Left hindlimb (tissue), 1 donor: ENCODE measurements at regions not wholly inside any gene's neighbourhood (a gene's known extent, or its start where the extent isn't known, plus 50 kb on each side); places are given as distances from the start of the nearest gene placed in this dataset.

Experiments used
- DNase-seq: peaks from one replicate; pipeline ENCODE4 v3.0.0-alpha.2; 2018

DNA sequence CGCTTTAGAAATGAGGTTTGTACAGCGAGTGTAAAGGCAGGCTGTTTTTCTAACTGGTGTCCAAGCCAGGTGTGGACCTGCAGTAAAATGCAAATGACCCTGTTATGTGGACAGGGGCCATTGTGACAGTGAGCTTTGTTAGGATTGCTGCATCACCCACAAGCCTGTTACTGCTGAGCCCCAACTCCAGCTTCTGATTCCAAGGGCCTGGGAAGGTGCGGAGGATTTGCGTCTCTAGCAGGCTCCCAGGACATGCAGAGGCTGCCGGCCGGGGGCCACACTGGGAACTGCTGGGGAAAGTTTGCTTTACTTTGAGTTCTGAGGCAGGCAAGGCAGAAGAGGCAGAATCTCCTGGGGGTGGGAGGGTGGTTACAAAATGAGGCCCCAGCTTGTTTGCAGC is 164.1 kb downstream of the GLI2 start:
- no peak for DNase-seq

DNA sequence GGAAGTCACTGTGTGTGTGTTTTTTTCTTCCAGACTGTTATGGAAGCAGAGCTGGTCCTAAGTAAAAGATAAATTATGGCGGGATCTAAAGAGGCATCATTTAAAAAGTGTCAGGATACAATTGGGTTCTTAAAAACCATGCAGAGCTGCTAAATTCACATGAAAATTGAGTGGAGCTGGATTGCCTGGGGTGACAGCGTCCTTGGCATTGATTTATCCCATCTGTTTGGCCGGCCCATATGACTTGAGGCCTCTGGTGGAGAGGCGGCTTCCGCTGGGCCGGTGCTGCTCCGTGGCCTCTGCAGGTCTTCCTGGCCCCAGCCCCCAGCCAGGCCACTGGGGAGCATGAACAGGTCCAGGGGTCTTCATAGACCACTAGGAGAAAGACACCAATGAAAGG is 165.5 kb downstream of the GLI2 start:
- DNase-seq, result no peak

DNA sequence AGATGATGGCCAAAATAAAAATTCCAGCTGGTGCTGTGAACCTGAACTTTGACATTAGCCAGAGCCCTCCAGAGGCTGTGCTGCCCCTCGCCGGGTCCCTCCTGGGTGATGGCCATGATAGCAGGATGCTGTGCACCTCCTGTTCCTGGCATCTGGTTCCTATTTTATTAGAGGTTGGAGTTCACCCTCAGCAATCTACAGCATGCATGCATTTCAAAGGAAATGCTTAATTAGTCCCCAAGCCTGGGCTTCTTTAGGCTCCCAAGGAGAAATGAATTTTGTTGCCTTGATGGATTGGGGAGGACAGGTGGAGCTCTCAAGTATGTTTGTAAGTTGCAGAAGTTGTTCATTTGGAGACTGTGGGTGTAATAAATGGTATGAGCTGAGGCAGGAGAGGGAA is 166.9 kb downstream of the GLI2 start:
- no peak for DNase-seq

DNA sequence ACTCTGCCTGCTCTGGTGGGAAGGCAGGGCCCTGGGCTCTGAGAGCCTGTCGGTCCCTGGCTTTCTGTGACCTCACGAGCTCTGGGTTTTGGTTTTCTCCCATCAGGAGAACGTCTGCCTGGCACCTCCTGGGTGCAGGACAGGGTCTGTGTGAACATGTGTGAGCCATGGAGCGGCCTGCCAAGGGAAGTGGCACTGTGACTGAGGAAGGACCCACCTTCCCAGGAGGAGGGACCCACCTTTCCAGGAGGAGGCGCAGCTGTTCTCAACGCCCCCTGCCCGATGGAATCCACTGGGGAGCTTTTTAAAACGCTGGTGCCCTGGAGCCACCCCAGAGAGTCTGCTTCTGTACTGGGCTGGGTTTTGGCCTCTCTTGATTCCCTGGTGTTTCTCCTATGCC is 168.7 kb downstream of the GLI2 start:
- DNase-seq, result no peak

DNA sequence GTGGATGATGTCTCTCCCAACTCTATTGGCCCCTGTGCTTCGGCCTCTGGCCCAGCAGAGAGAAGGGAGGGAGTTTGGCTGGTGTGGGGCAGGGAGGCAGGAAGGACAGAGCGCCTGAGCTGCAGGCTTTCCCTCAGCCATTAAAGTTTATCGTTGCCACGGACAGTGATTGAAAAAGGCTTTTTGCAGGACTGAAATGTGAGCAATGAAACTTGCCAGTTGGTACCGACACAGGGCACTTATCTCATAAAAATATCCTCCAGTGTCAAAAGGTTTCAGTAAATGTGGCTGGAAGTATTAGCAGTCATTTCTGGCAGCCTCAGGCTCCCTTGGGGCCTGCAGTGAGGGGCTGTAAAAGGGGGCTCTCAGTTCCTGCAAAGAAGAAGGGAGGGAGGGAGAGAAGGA is 169.2 kb downstream of the GLI2 start:
- DNase-seq, result peak; percentile 81

DNA sequence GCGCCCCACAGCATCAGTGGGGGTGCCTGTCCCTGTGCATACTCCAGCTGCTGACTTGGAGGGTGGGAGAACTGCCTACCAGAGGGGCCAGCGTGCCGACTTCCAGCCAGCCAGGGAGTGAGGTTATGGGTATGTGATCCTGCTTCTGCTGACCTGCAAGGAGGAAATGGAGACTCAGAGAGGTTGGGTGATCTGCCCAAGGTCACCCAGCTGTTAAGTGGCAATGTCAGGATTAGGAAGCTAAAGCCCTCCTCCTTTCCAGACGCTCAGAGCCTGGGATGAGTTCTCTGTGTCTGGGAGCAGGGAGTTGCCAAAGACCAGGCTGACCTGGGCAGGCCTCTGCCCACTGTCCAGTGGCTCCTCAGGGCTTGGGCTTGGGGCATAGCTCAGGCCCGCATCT is 169.6 kb downstream of the GLI2 start:
- no peak for DNase-seq

DNA sequence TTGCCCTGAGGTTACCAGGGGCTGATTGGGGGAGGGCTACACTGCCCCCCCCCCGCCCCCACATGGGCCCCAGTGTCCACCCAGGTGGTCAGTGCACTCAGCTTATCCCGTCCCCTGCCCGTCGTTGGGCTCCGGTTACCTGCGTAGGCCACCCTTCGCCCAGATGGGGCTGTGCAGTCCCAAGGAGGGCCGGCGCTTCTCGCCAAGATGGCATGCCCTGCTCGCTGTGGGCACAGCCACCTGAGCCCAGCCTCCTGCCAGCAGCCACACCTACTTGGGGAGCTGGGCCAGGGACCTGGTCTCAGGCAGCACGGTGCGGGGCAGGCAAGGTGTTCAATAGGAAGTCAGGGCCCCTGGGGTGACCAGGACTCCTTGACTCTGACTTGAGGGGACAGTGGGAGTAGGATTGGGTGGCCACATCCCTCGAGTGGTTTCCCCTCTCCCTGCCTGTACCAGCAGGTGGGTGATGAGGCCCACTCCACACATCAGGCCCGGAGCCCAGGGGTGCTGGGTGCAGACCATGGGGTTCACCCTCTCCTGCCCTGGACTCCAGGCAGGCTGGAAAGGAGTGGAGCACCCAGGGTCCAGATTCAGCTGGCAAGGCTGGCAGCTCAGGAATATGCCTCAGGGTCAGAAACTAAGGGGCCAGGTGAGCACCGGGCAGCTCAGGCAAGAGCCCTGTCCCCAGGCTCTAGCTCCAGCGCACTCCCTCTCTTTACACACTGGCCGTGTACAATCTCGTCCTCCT is 170.3 kb downstream of the GLI2 start:
- no peak for DNase-seq

DNA sequence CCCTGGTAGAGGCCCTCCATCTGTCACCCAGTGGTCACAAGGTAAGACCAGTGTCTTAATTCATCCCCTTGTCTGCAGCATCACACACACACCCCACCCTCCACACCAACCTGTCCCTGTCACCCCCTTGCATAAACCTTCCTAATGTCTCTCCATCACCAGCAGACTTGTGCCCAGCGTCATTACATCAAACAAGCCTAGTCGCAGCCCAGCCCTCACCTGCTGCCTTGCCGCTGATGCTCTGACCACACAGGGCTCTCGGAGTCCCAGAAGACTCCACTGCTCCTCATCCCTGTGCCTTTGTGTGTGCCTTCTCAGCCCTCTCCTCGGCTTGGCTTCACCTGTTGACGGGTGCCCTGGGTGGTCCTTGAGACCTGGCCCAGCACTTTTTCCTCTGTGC is 171.2 kb downstream of the GLI2 start:
- no peak for DNase-seq

DNA sequence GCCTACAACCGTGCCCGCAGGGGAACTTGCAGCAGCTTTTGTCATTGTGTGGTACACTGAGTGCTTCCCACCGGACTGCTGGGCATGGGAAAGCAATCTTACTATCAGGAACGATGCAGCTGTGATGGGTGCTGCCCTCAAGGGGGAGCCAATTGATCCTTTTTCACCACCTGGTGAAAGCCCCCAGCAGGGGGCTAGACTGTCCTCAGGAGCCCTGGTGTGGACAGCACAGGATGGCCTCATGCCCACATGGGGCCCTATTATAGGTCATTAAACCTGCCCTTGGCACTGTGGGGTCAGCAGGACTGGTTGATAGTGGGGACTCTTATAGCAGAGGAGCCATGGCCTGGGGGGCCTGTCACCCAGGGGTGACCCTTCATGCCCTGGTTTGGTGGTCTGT is 172.2 kb downstream of the GLI2 start:
- DNase-seq, result no peak

DNA sequence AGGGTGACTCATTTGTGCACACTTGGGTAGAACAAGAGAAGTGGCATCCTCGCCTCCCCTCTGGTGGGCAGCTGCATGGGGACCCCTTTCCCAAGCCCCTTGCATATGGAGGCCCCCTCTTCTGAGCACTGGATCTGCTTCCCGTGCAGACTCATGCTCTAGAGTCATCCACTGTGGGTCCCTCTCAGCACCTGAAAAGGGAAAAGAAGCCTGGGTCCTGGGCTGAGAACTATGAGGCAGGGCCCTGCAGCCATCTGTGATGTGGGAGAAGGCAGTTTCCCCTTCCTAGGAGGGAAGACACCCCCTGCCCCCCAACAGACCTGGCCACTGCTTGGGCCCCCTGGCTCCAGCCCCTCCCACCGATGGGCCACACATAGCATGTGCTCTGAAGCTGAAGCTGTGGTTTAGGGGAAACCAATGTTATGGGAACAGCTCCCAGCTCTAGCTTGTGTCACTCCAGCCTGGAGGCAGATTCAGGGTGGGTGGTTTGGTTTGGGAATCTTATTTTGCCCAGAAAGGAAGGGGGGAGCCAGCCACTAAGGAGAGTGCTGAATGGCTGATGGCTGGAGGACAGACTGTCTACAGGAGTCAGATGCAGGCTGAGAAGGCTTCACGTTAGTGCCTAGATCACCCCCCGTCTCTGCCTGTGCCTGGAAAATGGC is 172.8 kb downstream of the GLI2 start:
- DNase-seq, result no peak

DNA sequence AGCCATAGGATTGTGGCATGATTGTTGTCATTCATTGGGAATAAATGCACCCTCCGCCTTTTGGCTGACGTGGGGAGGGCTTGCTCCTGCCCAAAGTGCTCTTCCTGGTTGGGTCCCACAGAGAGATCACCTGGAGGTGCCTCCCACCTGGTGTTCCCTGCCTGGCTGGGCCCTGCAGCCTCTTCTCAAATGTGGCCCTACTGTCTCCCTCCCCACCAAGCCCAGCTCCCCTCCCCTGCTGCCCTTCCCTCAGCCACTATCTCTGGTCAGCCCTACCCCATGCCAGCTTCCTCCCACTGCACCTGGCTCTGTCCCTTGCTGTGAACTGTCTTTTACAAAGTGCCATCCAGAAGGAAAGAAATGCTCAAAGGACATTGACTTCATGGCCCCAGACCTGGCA is 173.4 kb downstream of the GLI2 start:
- DNase-seq, result no peak

DNA sequence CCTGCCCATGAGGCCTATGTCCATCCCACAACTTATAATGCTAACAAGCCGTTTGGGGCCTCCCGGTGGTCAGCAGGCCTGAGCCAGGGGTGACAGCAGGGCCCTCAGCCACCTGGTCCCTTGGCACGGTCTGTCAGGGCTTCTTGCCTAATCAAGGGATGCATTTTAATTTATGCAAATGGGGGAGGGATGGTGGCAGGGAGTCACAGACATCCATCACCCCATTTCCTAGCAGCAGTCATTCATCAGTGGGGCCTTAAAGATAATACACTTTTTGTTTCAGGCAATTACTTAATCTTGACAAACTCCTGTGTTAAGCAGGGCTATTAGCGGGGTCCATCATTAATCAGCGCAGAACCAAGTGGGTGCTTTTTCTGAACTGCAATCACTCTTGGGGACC is 174.5 kb downstream of the GLI2 start:
- DNase-seq, result no peak

DNA sequence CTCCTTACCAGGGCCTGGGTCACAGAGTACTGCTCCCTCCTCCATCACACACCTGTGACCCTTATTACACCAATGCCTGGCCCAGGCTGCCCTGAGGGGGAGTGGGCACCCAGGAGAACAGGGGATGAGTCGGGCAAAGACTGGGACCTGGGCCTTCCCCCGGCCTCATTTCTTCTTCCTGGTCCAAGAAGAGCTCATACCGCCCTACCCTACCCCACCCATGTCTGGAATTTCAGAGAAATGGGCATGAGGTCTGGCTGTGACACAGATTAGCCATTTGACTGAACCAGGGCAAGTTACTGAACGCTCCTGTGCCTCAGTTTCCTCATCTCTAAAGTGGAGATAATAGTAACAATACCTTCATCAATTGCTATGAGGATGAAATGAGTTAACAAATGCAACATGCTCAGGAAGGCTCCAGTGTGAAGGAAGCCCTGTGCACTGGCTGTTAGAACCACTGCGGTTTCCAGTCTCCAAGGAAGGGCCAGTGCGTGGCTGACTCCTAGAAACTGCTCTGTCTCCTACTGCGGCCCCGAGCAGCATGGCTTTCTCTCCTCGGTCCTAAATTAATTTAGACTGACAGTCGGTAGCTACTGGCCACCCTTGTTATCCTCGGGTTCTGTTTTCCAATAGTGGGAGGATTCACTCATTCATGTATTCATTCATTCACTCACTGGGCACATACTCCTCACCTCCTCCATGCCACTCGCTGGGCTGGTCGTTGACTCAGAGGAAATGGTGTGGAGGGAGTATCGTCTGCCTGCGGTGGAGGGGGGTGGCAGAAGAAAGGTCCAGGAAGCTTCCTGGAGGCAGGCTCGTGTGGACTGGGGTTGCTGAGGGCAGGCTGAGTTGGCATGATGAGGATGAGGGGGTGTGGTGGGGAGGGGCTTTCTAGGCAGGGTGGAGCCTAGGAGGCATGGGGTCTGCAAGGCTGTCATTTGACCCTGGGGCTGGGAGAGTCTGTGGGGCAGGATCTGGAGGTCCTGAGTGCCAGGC is 175.6 kb downstream of the GLI2 start:
- DNase-seq, result no peak

DNA sequence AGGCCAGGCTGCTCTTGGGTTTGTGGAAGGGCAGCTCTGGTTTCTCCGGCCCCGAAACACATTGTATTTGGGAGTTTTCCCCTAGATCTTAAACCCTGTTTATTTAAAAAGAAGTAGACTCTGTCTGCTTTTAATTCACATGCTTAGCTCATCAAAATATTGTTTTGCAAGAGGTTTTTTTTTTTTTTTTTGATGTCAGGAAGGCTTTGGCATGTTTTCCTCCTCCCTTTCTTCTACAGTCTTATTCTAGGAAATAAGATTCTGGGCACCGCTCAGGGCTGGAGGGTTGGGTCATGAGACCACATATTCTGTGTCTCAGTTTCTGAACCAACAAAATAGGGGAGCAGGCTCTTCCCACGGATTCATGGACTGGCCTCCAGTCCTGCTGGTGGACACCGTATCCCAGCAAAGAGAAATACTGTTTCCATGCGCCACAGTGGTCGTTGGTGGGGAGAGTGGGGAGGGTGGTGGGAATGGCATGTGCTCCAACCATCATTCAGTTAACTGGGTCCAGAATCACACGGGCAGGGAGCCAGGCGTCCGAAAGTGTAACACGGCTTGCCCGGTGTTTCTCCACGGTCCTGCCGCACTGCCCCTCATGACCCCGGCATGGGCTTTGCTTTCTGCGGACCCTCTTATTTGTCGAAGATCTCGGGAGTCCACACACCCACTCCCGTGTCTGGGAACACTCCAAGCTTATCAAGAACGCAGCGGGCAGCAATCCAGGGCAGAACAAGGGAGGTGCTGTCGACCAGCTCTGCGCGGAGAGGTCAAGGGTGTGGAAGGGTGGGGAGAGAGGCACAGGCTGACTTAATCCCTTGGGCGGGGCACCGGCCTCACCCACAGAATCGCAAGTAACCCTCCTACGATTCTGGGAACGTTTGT is 176.7 kb downstream of the GLI2 start:
- no peak for DNase-seq

DNA sequence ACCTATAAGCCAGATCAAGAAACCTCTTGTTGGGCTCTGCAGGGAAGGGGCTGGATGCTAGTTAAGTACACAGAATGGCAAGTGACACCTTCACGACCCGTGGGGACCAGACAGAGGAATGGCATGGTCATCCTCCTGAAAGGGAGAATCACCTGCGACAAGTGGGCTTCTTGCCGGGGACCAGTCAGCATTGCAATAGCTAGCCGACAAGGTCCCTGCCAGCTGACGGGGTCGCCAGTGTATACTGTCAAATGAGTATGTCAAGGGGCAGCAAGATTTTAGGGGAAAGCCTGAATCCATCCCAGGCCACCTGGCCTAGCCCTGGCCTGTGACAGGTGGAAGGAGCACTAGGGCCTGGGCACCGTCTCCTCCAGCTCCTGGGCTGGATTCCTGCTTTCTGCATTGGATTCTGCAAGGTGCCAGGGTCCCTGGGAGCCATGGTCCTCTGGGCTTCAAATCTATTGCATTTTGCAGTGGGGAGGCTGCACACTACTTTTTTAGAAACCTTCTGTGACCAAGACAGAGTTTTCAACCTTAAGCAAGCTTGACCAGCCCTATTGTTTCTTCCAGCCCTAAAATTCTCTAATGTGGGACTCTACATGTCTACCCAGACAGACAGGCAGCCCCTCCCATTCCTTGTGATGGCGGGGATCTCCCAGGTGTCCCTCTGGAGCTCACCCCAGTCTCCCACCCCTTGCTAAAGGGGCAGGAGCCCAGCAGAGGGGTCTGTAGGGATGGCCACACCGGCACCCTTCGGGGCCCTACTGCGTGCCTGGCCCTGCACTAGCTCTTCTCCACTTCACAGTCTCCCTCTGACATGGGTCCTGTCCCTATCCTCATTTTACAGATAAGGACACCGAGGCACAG is 178.5 kb downstream of the GLI2 start:
- DNase-seq, result no peak

DNA sequence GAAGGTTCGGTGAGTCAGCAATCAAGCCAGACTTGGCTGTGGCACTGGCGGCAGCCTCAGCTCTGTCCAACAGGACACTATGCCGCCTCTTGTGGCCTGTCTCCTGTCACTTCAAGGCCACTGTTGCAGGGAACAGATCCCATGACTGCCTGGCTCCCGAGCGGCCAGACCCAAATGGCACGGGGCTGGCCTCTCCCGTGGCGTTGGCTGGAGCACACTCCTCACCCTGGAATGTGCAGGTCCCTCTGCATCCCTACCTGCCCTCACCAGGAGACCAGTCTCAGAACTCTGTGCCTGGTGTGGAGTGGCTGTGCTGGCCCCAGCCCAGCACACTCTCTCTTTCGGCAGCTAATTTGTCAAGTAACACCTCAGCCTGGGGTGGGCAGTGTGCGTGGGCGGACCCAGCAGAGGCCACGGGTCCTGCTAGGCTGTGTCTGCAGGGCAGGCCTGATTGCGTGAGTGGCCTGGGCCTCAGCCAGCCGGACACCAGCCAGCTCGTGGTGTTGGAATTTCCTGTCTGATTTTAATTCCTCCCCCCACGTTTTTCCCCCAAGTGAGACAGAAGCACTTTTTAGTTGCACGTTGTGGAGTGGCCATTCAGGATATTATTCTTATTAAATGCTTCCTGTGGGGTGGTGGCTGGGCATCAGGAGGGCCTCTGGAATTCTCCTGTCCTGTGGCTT is 179.3 kb downstream of the GLI2 start:
- DNase-seq, result peak; percentile 82

DNA sequence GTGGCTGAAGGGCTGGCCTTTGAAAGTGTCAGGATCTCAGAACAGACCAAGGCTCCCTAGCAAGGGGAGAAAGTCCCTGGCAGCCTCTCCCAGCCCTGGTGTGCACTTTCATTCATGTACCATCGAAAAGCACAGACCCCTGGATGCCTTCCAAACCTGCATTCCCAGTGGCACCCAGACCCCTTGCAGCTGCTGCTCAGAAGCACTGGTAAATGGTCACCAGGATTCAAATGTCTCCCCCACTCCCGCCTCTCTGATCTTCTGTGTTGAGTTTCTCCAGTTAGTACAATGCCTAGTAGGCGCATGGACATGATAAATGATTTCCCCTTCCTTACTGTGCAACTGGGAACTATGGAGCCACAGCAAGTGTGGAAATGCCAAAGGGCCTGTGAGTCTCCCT is 180.0 kb downstream of the GLI2 start:
- DNase-seq, result no peak

DNA sequence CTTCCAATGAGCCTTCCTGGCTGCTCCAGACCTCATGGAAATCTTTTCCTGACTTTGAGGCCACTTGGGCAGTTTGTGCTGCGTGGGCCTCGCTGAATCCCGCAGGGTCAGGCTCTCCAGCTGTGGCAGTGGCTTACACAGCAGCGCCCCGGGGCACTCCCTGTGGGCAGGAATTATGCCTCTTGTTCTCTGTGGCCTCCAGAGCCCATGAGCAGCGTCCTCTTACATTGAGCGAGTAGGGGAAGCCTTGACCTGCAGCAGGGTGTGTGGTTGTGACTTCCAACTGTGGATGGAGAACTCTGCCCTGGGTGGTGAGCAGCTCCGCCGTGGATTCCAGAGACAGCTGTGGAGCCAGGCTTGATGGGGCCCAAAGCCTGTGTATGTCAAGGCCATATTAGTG is 180.8 kb downstream of the GLI2 start:
- no peak for DNase-seq

DNA sequence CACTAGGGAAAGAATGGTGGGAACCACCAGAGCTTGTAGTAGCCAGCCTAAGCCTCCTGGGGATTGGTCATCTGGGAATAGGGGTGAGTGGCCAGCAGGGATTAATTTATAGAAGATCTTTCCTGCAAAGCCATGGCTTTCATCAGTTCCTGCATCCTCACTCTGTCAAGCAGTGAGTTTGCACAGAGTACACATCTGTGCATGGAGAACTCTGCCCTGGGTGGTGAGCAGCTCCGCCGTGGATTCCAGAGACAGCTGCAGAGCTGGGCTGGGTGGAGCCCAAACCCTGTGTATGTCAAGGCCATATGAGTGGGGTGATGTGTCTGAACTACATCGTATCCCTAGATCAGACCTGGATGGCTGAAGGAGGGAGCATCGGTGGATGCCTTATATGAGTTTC is 182.2 kb downstream of the GLI2 start:
- DNase-seq, result no peak

DNA sequence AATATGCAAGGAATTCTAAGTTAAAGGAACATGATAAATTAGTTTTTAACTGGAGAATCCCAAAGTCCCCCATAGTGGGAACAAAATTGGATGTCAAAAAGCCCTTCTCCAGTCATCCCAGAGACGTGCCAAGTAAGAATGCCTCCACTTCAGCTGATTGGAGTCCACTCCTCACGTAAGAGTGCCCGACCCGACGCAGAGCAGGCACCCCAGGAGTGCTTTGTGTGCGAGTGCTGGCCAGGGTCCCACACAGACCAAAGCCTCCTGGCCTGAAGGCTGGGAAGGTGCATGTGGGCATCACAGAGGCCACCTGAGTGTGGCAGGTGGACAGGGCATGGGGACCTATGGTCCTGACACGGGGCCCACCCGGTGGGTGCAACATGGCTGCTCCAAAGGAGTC is 183.5 kb downstream of the GLI2 start:
- DNase-seq, result no peak
